H9 (cell line): ENCODE measurements at regions not wholly inside any gene's neighbourhood (a gene's known extent, or its start where the extent isn't known, plus 50 kb on each side); places are given as distances from the start of the nearest gene placed in this dataset.

Experiments used
- DNase-seq: peaks from one replicate; pipeline ENCODE4 v3.0.0-alpha.2; 2017
- H2AFZ ChIP-seq: one replicate; pipeline ENCODE4 v1.6.1; 2013; ENCODE audit warnings: mild to moderate bottlenecking, low read length, control low read depth, moderate library complexity
- H2AK5ac ChIP-seq: 2 replicates; pipeline ENCODE4 v1.6.1; 2013; ENCODE audit warnings: low read length, control low read depth, mixed read lengths; ENCODE audit not compliant: insufficient read length
- H2BK120ac ChIP-seq: one replicate; pipeline ENCODE4 v1.6.1; 2013; ENCODE audit warnings: low read depth, mild to moderate bottlenecking, low read length, control low read depth, inconsistent platforms; ENCODE audit not compliant: poor library complexity, severe bottlenecking
- H2BK12ac ChIP-seq: 2 replicates; pipeline ENCODE4 v1.6.1; 2013; ENCODE audit warnings: low read length, control low read depth, mixed read lengths, low read depth; ENCODE audit not compliant: insufficient read length
- H2BK15ac ChIP-seq: 2 replicates; pipeline ENCODE4 v1.6.1; 2013; ENCODE audit warnings: low read depth, low read length, control low read depth
- H2BK20ac ChIP-seq: one replicate; pipeline ENCODE4 v1.6.1; 2013; ENCODE audit warnings: low read depth, mild to moderate bottlenecking, low read length, control low read depth, inconsistent platforms; ENCODE audit not compliant: poor library complexity, severe bottlenecking
- H2BK5ac ChIP-seq: 2 replicates; pipeline ENCODE4 v1.6.1; 2013; ENCODE audit warnings: low read length, control low read depth, mixed read lengths; ENCODE audit not compliant: insufficient read length
- H3K14ac ChIP-seq: 2 replicates; pipeline ENCODE4 v1.6.1; 2013; ENCODE audit warnings: low read length, control low read depth; ENCODE audit not compliant: insufficient read depth
- H3K18ac ChIP-seq: 2 replicates; pipeline ENCODE4 v1.6.1; 2013; ENCODE audit warnings: low read depth, mild to moderate bottlenecking, mixed read lengths, low read length, control low read depth; ENCODE audit not compliant: insufficient read length
- H3K23ac ChIP-seq: 2 replicates; pipeline ENCODE4 v1.6.1; 2013; ENCODE audit warnings: low read length, control low read depth, mixed read lengths, low read depth; ENCODE audit not compliant: insufficient read length
- H3K23me2 ChIP-seq: 2 replicates; pipeline ENCODE4 v1.6.1; 2013; ENCODE audit warnings: low read depth, mild to moderate bottlenecking, mixed read lengths, low read length, control low read depth; ENCODE audit not compliant: insufficient read length, poor library complexity, severe bottlenecking
- H3K27ac ChIP-seq: 2 replicates; pipeline ENCODE4 v1.5.1; 2013; ENCODE audit warnings: low read length, control low read depth, mixed read lengths, low read depth; ENCODE audit not compliant: insufficient read length
- H3K27me3 ChIP-seq: 2 replicates; pipeline ENCODE4 v1.6.1; 2013; ENCODE audit warnings: low read length, control low read depth, inconsistent platforms; ENCODE audit not compliant: insufficient read depth
- H3K4ac ChIP-seq: 2 replicates; pipeline ENCODE4 v1.6.1; 2013; ENCODE audit warnings: low read depth, mild to moderate bottlenecking, control low read depth, inconsistent platforms, low read length, moderate library complexity
- H3K4me1 ChIP-seq: 2 replicates; pipeline ENCODE4 v1.6.1; 2013; ENCODE audit warnings: low read length, control low read depth, inconsistent platforms; ENCODE audit not compliant: insufficient read depth
- H3K4me2 ChIP-seq: 2 replicates; pipeline ENCODE4 v1.6.1; 2013; ENCODE audit warnings: low read length, control low read depth, mixed read lengths; ENCODE audit not compliant: insufficient read length, insufficient read depth
- H3K56ac ChIP-seq: 2 replicates; pipeline ENCODE4 v1.6.1; 2013; ENCODE audit warnings: low read depth, mild to moderate bottlenecking, mixed read lengths, low read length, control low read depth; ENCODE audit not compliant: insufficient read length
- H3K79me1 ChIP-seq: 2 replicates; pipeline ENCODE4 v1.6.1; 2013; ENCODE audit warnings: low read depth, mild to moderate bottlenecking, moderate library complexity, low read length, control low read depth, inconsistent platforms; ENCODE audit not compliant: insufficient read depth, poor library complexity, severe bottlenecking
- H3K79me2 ChIP-seq: 2 replicates; pipeline ENCODE4 v1.6.1; 2013; ENCODE audit warnings: low read length, control low read depth, inconsistent platforms; ENCODE audit not compliant: insufficient read depth
- H3K9ac ChIP-seq: 2 replicates; pipeline ENCODE4 v1.6.1; 2013; ENCODE audit warnings: low read length, control low read depth, mixed read lengths; ENCODE audit not compliant: insufficient read length; ENCODE audit errors: extremely low read depth
- H3K9me3 ChIP-seq: one replicate; pipeline ENCODE4 v1.6.1; 2013; ENCODE audit warnings: low read depth, low read length, inconsistent platforms; ENCODE audit not compliant: control insufficient read depth
- H3T11ph ChIP-seq: one replicate; pipeline ENCODE4 v1.6.1; 2013; ENCODE audit warnings: mild to moderate bottlenecking, low read length, control low read depth, inconsistent platforms
- H4K20me1 ChIP-seq: one replicate; pipeline ENCODE4 v1.6.1; 2013; ENCODE audit not compliant: control insufficient read depth, insufficient read length, insufficient read depth
- H4K5ac ChIP-seq: 2 replicates; pipeline ENCODE4 v1.6.1; 2013; ENCODE audit warnings: low read depth, mild to moderate bottlenecking, mixed read lengths, low read length, control low read depth; ENCODE audit not compliant: insufficient read length
- H4K8ac ChIP-seq: replicated peaks from 2 replicates; pipeline ENCODE4 v1.6.1; 2013; ENCODE audit warnings: low read length, control low read depth, mixed read lengths, low read depth; ENCODE audit not compliant: insufficient read length
- H4K91ac ChIP-seq: 2 replicates; pipeline ENCODE4 v1.6.1; 2013; ENCODE audit warnings: low read depth, mild to moderate bottlenecking, moderate library complexity, mixed read lengths, low read length, control low read depth; ENCODE audit not compliant: insufficient read length
- H3K27ac Mint-ChIP-seq, 3 experiments: 2 replicates in 2 of 3; 3 replicates in 1 of 3; pipeline ENCODE4 v1.8.0; 2020 to 2021; ENCODE audit warnings: mixed read lengths in 3 of 3, mild to moderate bottlenecking in 1 of 3, moderate library complexity in 1 of 3
- H3K27me3 Mint-ChIP-seq: 2 replicates; pipeline ENCODE4 v1.8.0; 2021; ENCODE audit warnings: low read depth, mild to moderate bottlenecking, moderate library complexity, mixed read lengths
- H3K36me3 Mint-ChIP-seq, 3 experiments: 2 replicates in 2 of 3; 3 replicates in 1 of 3; pipeline ENCODE4 v1.8.0; 2020 to 2021; ENCODE audit warnings: low read depth in 3 of 3, mixed read lengths in 3 of 3; ENCODE audit not compliant: insufficient read depth in 1 of 3
- H3K4me1 Mint-ChIP-seq, 2 experiments: 2 replicates each; pipeline ENCODE4 v1.8.0; 2020; ENCODE audit warnings: mixed read lengths in 2 of 2
- H3K4me3 Mint-ChIP-seq, 2 experiments: 2 replicates in 1 of 2; 3 replicates in 1 of 2; pipeline ENCODE4 v1.8.0; 2020 to 2021; ENCODE audit warnings: mild to moderate bottlenecking in 2 of 2, mixed read lengths in 2 of 2, moderate library complexity in 1 of 2
- H3K9me3 Mint-ChIP-seq, 2 experiments: 2 replicates in 1 of 2; 3 replicates in 1 of 2; pipeline ENCODE4 v1.8.0; 2020; ENCODE audit warnings: mild to moderate bottlenecking in 2 of 2, mixed read lengths in 2 of 2, moderate library complexity in 1 of 2
- WGBS: extraction: QIAGEN DNeasy Blood & Tissue Kit; methylation state at CpG from one replicate; pipeline ENCODE4 v1.1.7; 2013; ENCODE audit warnings: missing lambda C conversion rate, low lambda C conversion rate, mixed read lengths; ENCODE audit not compliant: insufficient read length; ENCODE audit errors: extremely low coverage; 5-methylcytosine and 5-hydroxymethylcytosine counted together
- TF ChIP-seq, protein P1 (sequence below): fragments of 200-600 bp; sonication (generic); conservative IDR thresholded peaks from 3 replicates; pipeline ENCODE4 v1.8.0; 2021; ENCODE audit warnings: antibody characterized with exemption, mild to moderate bottlenecking

DNA sequence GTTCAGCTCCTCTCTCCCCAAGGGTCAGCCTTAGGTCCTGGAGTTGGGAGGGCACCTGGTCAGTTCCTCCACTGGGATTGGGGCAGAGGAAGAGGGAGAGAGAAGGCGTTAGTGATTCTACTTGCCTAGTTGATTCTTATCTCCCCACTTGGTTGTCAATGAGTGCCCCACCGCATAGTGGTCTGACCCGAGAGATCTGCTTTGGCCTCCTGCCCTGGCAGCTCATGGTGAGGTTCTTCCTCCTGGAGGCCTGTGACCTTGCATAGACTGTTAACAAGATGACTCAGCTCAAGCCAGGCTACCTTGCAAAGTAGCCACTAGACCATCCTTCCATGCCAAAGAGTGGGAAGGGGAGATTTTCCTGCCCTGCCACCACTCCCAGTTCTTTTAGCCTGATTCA lies 160.6 kb downstream of the TMEM200A start:
- Histone ChIP-seq H2BK120ac (no peak overlapping the region), H2AFZ (no peak overlapping the region), H2BK15ac (no peak overlapping the region), H4K5ac (no peak overlapping the region), H3K14ac (no peak overlapping the region), H2BK12ac (no peak overlapping the region), H3K9ac (no peak overlapping the region), H3K79me2 (no peaks in the 10 kb centered on the region), H3K27ac (no peak overlapping the region), H2AK5ac (no peak overlapping the region), H3K18ac (no peak overlapping the region), H3K23me2 (no peaks in the 10 kb centered on the region), H3K23ac (no peak overlapping the region), H4K20me1 (no peaks in the 10 kb centered on the region), H2BK5ac (no peak overlapping the region), H4K91ac (no peak overlapping the region), H3K79me1 (no peaks in the 10 kb centered on the region), H2BK20ac (no peak overlapping the region), H3K4ac (no peak overlapping the region), H3K27me3 (no peaks in the 10 kb centered on the region), H3K4me1 (no peaks in the 10 kb centered on the region), H3K56ac (no peak overlapping the region), H3K9me3 (no peaks in the 10 kb centered on the region), H3K4me2 (no peak overlapping the region), H3T11ph (no peak overlapping the region), H4K8ac (no peak overlapping the region)
- H3K27me3 Mint-ChIP-seq = no peaks in the 10 kb centered on the region
- no peak overlapping the region for H3K27ac Mint-ChIP-seq
- DNase-seq = no peak
- peaks cover 6 to 9% of the 10 kb centered on the region in 2 experiments; a peak in 3 of 4 replicates for H3K4me1 Mint-ChIP-seq
- WGBS = no CpG with 5 or more reads among the region's 3 CpGs
- TF ChIP-seq, protein P1, sequence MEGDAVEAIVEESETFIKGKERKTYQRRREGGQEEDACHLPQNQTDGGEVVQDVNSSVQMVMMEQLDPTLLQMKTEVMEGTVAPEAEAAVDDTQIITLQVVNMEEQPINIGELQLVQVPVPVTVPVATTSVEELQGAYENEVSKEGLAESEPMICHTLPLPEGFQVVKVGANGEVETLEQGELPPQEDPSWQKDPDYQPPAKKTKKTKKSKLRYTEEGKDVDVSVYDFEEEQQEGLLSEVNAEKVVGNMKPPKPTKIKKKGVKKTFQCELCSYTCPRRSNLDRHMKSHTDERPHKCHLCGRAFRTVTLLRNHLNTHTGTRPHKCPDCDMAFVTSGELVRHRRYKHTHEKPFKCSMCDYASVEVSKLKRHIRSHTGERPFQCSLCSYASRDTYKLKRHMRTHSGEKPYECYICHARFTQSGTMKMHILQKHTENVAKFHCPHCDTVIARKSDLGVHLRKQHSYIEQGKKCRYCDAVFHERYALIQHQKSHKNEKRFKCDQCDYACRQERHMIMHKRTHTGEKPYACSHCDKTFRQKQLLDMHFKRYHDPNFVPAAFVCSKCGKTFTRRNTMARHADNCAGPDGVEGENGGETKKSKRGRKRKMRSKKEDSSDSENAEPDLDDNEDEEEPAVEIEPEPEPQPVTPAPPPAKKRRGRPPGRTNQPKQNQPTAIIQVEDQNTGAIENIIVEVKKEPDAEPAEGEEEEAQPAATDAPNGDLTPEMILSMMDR = no peak
- no peaks in the 10 kb centered on the region; a peak in 1 of 7 replicates for H3K36me3 Mint-ChIP-seq
- H3K9me3 Mint-ChIP-seq = no peaks in the 10 kb centered on the region; a peak in 1 of 5 replicates
- no peak overlapping the region for H3K4me3 Mint-ChIP-seq
